Endothelial cell (in vitro differentiated cells): ENCODE measurements at regions not wholly inside any gene's neighbourhood (a gene's known extent, or its start where the extent isn't known, plus 50 kb on each side); places are given as distances from the start of the nearest gene placed in this dataset.

Experiments used
- DNase-seq: peaks from one replicate; pipeline ENCODE4 v3.0.0; 2021; ENCODE audit warnings: low spot score
- H3K27ac Mint-ChIP-seq: one replicate; pipeline ENCODE4 v1.8.0; 2021; ENCODE audit warnings: mixed read lengths, inconsistent platforms; ENCODE audit not compliant: unreplicated experiment
- H3K27me3 Mint-ChIP-seq: one replicate; pipeline ENCODE4 v1.8.0; 2021; ENCODE audit warnings: mild to moderate bottlenecking, moderate library complexity, mixed read lengths, inconsistent platforms; ENCODE audit not compliant: unreplicated experiment
- H3K36me3 Mint-ChIP-seq: one replicate; pipeline ENCODE4 v1.8.0; 2021; ENCODE audit warnings: mild to moderate bottlenecking, low read depth, mixed read lengths, inconsistent platforms; ENCODE audit not compliant: unreplicated experiment
- H3K4me1 Mint-ChIP-seq: one replicate; pipeline ENCODE4 v1.8.0; 2021; ENCODE audit warnings: mild to moderate bottlenecking, mixed read lengths, inconsistent platforms; ENCODE audit not compliant: unreplicated experiment
- H3K4me3 Mint-ChIP-seq: one replicate; pipeline ENCODE4 v1.8.0; 2021; ENCODE audit warnings: mild to moderate bottlenecking, mixed read lengths, inconsistent platforms; ENCODE audit not compliant: unreplicated experiment
- H3K9me3 Mint-ChIP-seq: one replicate; pipeline ENCODE4 v1.8.0; 2021; ENCODE audit warnings: mixed read lengths, inconsistent platforms; ENCODE audit not compliant: unreplicated experiment
- TF ChIP-seq, protein P1 (sequence below): fragments of 200-600 bp; sonication (generic); IDR thresholded peaks from one replicate; pipeline ENCODE4 v1.5.0; 2021; ENCODE audit warnings: antibody characterized with exemption; ENCODE audit not compliant: unreplicated experiment

DNA sequence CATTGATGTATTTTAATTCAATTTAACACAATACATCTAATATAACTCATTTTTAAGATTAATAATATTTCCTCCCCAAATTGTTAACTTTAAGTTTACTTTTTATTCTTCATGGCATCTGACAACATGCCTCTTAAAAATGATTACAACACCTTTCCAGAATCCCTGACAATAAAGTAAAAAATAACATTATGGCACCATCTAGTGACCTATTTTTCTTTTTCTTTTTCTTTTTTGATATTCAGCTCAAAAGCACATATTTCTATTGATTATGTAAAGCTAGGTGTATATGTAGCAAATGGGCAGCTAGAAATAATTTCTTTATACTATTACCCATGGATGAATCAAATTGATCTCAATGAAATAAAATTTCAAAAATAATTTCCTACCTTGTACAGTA is 834.3 kb upstream of the CDH8 start:
- Mint-ChIP-seq H3K4me3 (no peak overlapping the region), H3K27ac (no peak overlapping the region), H3K9me3 (no peaks in the 10 kb centered on the region), H3K27me3 (peaks cover 2% of the 10 kb centered on the region), H3K36me3 (no peaks in the 10 kb centered on the region), H3K4me1 (peaks cover 12% of the 10 kb centered on the region)
- DNase-seq, result no peak
- TF ChIP-seq, protein P1, sequence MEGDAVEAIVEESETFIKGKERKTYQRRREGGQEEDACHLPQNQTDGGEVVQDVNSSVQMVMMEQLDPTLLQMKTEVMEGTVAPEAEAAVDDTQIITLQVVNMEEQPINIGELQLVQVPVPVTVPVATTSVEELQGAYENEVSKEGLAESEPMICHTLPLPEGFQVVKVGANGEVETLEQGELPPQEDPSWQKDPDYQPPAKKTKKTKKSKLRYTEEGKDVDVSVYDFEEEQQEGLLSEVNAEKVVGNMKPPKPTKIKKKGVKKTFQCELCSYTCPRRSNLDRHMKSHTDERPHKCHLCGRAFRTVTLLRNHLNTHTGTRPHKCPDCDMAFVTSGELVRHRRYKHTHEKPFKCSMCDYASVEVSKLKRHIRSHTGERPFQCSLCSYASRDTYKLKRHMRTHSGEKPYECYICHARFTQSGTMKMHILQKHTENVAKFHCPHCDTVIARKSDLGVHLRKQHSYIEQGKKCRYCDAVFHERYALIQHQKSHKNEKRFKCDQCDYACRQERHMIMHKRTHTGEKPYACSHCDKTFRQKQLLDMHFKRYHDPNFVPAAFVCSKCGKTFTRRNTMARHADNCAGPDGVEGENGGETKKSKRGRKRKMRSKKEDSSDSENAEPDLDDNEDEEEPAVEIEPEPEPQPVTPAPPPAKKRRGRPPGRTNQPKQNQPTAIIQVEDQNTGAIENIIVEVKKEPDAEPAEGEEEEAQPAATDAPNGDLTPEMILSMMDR, result no peak

DNA sequence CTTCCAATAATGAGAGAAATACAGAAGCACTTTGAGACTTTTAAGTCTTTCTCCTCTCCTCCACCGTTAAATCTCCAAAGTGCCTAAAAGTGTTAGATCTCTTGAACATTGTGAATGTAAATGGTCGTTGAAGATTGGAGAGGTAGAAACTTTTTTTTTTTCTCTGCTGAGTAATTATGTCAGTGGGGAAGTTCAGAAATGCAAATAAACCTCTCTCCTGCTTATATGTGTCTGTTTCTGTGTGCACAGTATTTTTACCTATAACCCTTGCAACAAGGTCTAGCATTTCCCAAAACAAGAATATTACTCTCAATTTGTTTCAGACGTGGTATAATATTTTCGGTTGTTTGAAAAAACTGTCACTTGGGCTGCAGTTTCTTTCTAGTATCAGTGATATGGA is 833.6 kb upstream of the CDH8 start:
- Mint-ChIP-seq H3K9me3 (no peaks in the 10 kb centered on the region), H3K36me3 (no peaks in the 10 kb centered on the region), H3K27me3 (no peaks in the 10 kb centered on the region), H3K4me3 (no peak overlapping the region), H3K4me1 (peaks cover 12% of the 10 kb centered on the region), H3K27ac (no peak overlapping the region)
- TF ChIP-seq, protein P1, result no peak
- no peak for DNase-seq

DNA sequence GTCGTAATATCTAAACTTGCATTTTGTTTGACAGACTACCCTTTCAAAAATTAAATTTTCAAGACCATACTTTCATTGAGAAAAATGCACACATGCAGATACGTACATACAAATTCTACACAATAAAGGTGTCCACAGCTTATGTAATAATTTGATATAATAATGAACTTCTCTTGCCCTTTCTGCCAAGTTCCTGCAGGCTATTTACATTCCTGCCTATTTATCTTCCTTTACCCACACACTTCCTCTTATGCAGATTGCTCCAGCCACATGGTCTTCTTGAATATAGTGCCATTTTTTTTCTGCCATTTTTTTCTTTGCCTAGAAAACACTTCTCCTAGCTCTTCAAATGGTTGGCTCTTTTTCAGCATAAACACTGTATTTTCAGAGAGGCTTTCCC is 826.9 kb upstream of the CDH8 start:
- Mint-ChIP-seq H3K4me3 (no peak overlapping the region), H3K9me3 (no peaks in the 10 kb centered on the region), H3K27me3 (peaks cover 2% of the 10 kb centered on the region), H3K4me1 (no peaks in the 10 kb centered on the region), H3K36me3 (no peaks in the 10 kb centered on the region), H3K27ac (no peak overlapping the region)
- TF ChIP-seq, protein P1, result no peak
- no peak for DNase-seq

DNA sequence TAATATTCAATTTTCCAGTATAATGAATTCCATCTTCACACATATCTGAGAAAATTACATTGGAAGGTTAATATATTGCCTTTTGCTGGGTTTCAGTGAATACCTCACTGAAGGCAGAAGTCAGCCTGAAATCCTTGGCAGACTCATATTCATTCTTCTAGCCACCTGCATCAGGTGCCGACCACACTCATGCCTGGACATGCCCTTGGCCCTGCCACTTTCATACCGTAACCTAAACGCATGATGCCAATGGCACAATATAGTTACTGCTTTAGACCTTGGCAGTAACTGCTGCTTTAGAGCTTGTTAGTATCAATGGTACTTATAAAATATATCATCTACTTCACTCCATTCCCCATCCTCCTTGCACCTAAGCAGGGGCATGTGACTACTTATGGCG is 817.6 kb upstream of the CDH8 start:
- H3K27ac Mint-ChIP-seq, result no peak overlapping the region
- H3K36me3 Mint-ChIP-seq, result no peaks in the 10 kb centered on the region
- no peaks in the 10 kb centered on the region for H3K27me3 Mint-ChIP-seq
- TF ChIP-seq, protein P1, result no peak
- no peak for DNase-seq
- H3K4me3 Mint-ChIP-seq, result no peak overlapping the region
- H3K9me3 Mint-ChIP-seq, result no peaks in the 10 kb centered on the region
- no peaks in the 10 kb centered on the region for H3K4me1 Mint-ChIP-seq

DNA sequence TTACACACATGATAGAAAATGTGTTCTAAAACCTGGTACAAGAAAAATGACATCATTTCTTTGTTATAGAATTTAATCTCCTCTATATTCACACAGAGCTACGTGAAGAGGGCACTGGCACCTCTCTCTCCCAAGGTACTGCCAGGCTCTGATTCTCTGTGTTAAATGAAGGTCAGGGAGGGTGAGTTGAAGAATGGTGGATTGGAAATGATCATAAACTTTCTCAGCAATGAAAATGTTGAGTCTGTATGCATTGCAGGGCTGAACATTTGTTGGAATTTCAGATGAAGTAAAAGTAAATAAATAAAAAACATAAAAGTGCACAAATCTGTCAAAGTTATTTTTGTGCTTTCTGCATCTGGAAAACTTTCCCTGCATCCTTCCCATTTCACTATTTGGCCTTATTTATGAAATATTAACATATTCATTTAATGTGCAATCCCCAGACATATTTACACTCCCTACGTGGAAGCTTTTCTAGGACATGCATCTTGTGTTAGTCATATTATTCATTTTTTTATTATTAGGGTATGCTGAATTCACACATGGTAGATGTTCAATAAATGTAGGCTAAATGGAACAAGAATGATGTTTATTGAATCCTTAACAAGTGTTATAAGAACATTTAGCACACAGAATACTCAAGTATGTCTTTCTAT is 810.3 kb upstream of the CDH8 start:
- H3K4me3 Mint-ChIP-seq, result no peak overlapping the region
- H3K27ac Mint-ChIP-seq, result no peak overlapping the region
- no peaks in the 10 kb centered on the region for H3K4me1 Mint-ChIP-seq
- H3K9me3 Mint-ChIP-seq, result no peaks in the 10 kb centered on the region
- DNase-seq, result no peak
- TF ChIP-seq, protein P1, result no peak
- H3K27me3 Mint-ChIP-seq, result no peaks in the 10 kb centered on the region
- H3K36me3 Mint-ChIP-seq, result no peaks in the 10 kb centered on the region
